Midbrain (tissue), 1 donor: ENCODE measurements at regions not wholly inside any gene's neighbourhood (a gene's known extent, or its start where the extent isn't known, plus 50 kb on each side); places are given as distances from the start of the nearest gene placed in this dataset.
"Not testable (repeated sequence)": the region's sequence is repeated elsewhere in the genome, so short reads cannot be mapped to it uniquely, and the experiment has no call there.

Experiments
- DNase-seq: peaks from one replicate; lab custom pipeline; 2025; lab: John Stamatoyannopoulos, UW

DNA sequence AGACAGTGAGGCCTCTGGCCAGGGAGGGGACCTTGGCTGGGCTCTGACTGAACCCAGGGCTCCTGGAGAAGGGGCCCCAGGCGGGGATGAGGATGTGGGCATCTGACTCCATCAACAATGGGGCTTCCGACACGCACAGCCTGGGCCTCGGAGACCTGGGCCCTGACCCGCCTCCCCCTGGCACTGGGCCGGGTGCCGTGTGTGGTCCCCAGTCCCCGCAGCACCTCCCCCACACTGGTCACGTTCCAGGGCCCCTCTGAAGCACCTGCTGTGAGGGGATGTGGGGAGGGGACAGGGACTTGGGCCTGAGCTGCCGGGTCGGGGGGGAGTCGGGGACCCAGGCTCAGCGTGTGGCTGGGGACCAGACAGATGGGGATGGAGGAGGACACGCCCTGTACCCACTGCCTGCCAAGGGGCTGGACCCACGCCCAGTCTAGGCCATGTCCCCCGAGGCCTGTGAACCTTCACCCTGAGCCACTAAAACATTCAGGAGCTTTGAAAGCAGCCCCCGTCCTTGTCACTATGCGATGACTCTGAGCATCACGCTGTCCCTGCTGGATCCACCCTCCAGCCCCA, 165.8 kb downstream of the TMEM121 start:
- not testable (repeated sequence) for DNase-seq

DNA sequence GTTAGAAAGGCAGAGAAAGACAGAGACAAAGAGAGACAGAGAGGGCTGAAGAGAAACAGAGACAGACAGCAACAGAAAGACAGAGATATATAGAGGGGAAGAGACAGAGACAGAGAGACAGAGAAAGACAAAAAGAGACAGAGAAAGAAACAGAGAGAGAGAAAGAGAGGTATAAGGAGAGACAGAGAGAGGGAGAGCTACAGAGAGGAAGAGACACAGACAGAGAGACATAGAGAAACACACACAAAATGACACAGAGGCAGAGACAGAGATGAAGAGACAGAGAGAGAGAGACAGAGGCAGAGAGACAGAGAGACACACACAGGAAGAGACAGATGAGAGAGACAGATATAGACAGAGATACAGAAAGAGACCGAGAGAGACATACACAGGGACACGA, 168.6 kb downstream of the TMEM121 start:
- no peak for DNase-seq

GRCh38 chr14:105696388-105696787, 170.0 kb downstream of the TMEM121 start:
- not testable (repeated sequence) for DNase-seq

- not testable (repeated sequence) for DNase-seq
These were observed 171.0 kb downstream of the TMEM121 start for GRCh38 chr14:105697414-105697813.

- not testable (repeated sequence) for DNase-seq
These were observed 171.6 kb downstream of the TMEM121 start for GRCh38 chr14:105697955-105698354.

DNA sequence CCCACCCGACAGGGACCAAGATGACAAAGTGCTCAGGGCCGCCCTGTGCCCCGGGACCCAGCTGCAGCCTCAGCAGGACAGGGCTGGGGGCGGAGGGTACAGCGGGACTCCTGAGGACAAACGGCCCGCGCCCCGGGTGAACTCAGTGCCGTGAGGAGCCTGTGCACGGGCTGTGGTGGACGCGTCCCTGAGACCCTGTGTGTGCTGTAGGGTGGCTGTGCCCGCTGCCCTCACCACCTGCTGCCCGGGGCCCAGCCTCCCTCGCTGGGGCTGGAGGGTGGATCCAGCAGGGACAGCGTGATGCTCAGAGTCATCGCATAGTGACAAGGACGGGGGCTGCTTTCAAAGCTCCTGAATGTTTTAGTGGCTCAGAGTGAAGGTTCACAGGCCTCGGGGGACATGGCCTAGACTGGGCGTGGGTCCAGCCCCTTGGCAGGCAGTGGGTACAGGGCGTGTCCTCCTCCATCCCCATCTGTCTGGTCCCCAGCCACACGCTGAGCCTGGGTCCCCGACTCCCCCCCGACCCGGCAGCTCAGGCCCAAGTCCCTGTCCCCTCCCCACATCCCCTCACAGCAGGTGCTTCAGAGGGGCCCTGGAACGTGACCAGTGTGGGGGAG, 172.7 kb downstream of the TMEM121 start:
- not testable (repeated sequence) for DNase-seq

- not testable (repeated sequence) for DNase-seq
These were observed 173.3 kb downstream of the TMEM121 start for GRCh38 chr14:105699706-105700105.

DNA sequence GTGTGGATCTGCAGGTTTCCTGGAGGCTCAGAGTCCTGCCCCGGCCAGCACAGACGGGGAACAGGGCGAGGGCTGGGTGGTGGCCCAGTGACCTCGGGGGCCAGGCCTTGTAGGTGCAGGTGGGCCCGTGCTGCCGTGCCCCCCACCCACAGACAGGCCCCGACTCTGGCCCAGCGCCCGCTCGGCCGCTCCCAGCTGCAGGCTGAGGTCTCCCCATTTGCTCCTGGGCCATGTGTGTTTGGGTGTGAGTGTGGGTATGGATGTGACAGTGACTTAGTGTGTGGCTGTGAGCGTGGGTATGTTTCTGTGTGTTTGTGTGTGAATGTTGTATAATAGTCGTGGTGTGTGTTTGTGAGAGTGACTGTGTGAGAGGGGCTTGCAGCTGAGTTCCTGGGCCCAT, 173.8 kb downstream of the TMEM121 start:
- not testable (repeated sequence) for DNase-seq

DNA sequence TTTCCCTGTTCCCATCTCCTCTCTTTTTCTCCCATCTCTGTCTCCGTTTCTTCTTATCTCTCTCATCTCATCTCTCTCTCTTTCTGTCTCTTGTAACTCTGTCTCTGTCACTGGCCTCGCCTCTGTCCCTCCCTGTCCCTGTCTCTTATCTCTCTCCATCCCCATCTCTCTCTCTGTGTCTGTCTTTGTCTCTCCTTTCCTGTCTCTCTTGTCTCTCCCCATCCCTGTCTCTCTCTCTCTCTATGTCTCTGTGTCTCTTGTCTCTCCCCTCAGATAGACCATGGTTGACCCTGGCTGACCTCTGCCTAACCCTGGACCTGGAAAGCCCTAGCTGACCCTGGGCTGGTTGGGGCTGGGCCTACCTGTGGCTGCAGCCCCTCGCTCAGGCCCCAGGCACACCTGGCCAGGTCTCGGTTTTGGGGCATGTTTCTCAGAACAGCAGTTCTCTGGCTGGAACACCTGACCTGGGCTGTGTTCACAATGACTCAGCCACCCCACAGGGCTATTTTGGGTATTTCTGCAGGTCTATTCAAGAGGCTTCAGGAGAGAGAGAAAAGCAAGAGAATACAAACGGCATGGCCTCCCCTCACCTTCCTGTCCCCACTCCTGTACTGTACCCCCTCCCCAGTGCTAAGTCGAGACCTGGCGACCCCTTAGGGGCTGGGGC, 174.4 kb downstream of the TMEM121 start:
- DNase-seq = no peak

DNA sequence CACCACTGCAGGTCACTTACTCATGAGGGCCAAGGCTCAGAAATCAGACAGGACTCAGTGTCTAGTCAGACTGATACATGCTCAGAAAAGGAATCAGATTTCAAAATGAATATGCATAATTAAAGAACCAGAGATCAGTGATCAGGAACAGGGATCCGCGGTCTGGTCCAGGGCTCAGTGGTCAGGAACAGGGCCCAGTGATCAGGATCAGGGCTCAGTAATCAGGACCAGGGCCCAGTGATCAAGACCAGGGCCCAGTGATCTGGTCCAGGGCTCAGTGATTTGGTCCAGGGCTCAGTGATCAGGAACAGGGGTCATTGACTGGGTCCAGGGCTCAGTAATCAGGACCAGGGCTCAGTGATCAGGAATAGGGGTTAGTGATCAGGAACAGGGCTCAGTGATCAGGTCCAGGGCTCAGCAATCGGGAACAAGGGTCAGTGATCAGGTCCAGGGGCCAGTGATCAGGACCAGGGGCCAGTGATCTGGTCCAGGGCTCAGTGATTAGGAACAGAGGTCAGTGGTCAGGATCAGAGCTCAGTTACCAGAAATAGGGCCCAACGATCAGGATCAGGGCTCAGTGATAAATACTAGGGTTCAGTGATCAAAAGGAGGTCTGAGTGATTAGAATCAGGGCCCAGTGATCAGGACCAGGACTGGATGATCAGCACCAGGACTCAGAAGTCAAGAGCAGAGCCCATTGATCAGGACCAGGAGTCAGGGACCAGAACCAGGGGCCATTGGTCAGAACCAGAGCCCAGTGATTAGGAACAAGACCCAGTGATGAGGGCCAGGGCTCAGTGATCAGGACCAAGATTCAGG, 175.3 kb downstream of the TMEM121 start:
- no peak for DNase-seq

- DNase-seq = no peak
These were observed 176.0 kb downstream of the TMEM121 start for GRCh38 chr14:105702275-105702817.

GRCh38 chr14:105703044-105703665, 176.8 kb downstream of the TMEM121 start:
- not testable (repeated sequence) for DNase-seq

DNA sequence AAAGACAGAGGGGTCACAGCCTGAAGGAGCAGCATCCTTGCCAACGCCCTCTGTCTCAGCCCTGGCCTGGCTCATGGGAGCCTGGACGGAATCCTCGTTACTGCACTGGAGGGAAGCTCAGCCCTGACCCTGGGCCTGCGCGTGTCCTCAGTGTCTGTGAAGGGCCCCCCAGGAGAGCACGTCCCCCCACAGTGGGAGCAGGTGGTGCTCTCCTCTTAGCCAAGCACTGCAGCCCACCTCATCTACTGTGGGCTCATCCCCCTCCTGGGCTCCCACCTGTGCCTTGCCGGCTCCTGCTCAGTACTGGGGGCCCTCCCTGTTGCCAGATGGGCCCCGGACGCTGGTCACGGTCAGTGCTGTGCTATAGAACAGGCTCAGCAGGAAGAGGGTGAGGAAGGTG, 177.7 kb downstream of the TMEM121 start:
- not testable (repeated sequence) for DNase-seq

- DNase-seq = not testable (repeated sequence)
These were observed 178.1 kb downstream of the TMEM121 start for GRCh38 chr14:105704492-105704891.

- DNase-seq = not testable (repeated sequence)
These were observed 179.1 kb downstream of the TMEM121 start for GRCh38 chr14:105705512-105705861.

- not testable (repeated sequence) for DNase-seq
These were observed 179.7 kb downstream of the TMEM121 start for GRCh38 chr14:105705862-105706700.

DNA sequence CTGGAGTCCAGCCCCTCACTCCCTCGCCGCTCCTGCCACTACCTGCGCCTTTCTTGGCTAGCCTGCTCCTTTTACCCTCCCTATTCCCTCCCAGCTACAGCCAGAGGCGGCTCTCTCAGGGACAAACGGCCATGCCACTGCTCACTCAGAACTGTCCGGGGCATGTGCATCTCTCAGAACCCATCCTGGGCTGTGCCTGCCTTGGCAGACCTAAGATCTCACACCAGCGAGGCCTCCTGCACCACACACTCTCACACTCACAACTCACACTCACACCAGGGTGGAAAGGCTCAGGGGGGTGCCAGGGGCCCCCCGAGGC, 180.3 kb downstream of the TMEM121 start:
- DNase-seq = not testable (repeated sequence)

- DNase-seq = not testable (repeated sequence)
These were observed 180.7 kb downstream of the TMEM121 start for GRCh38 chr14:105707099-105707498.

- not testable (repeated sequence) for DNase-seq
These were observed 181.4 kb downstream of the TMEM121 start for GRCh38 chr14:105707723-105708151.

- DNase-seq = not testable (repeated sequence)
These were observed 182.1 kb downstream of the TMEM121 start for GRCh38 chr14:105708251-105709134.
